HepG2 (cell line): ENCODE measurements at regions not wholly inside any gene's neighbourhood (a gene's known extent, or its start where the extent isn't known, plus 50 kb on each side); places are given as distances from the start of the nearest gene placed in this dataset.

Experiments used
- ATAC-seq: fragments of 200-7000 bp; cut with Tn5 transposase; 3 replicates; pipeline ENCODE4 v1.9.1; 2020; ENCODE audit warnings: mild to moderate bottlenecking, moderate library complexity
- BruUV-seq: library from RNA; stranded (reverse); fragments of 400-500 nt; replicated peaks from 2 replicates; lab custom pipeline; 2021; lab: Mats Ljungman, UMichigan
- CTCF ChIA-PET: fragments of 300-600 bp; formaldehyde crosslinking; extraction: SDS; loops from one replicate; lab custom pipeline; 2021; ENCODE audit warnings: low total read pairs, inconsistent platforms, low intra/inter-chr PET ratio; lab: Yijun Ruan, JAX
- POLR2A ChIA-PET: fragments of 350-600 bp; sonication (Branson Sonifier 250); formaldehyde crosslinking; loops from one replicate; lab custom pipeline; 2020; ENCODE audit warnings: antibody characterized with exemption, inconsistent platforms; lab: Yijun Ruan, JAX
- DNase-seq: peaks from one replicate; pipeline ENCODE4 v3.0.0-alpha.2; 2015; ENCODE audit warnings: low spot score
- FAIRE-seq: peaks from 3 replicates; lab custom pipeline; 2011; peaks lifted over from hg19 to GRCh38; lab: Jason Lieb, UNC
- H2AFZ ChIP-seq: one replicate; pipeline ENCODE4 v1.6.1; 2011; ENCODE audit warnings: low read length, inconsistent platforms
- H3K27ac ChIP-seq: fragments of 300-600 bp; 3 replicates; pipeline ENCODE4 v1.8.0; 2011; ENCODE audit warnings: mixed run types, mild to moderate bottlenecking, mixed read lengths, low read length, inconsistent platforms; ENCODE audit not compliant: insufficient read depth; ENCODE audit errors: extremely low read length
- H3K27me3 ChIP-seq, 2 experiments: fragments of 200-600 bp in 1 of 2; 2 replicates in 1 of 2; 3 replicates in 1 of 2; pipeline versions ENCODE4 v1.6.0 to v1.8.0; 2011; ENCODE audit warnings: low read length in 2 of 2, mild to moderate bottlenecking in 2 of 2, moderate library complexity in 2 of 2, inconsistent platforms in 1 of 2; ENCODE audit not compliant: insufficient read depth in 2 of 2, control insufficient read depth in 1 of 2
- H3K36me3 ChIP-seq, 2 experiments: fragments of 200-600 bp in 1 of 2; replicated peaks in 1 of 2; 2 replicates in 1 of 2; 3 replicates in 1 of 2; pipeline versions ENCODE4 v1.5.1 to v1.8.0; 2011; ENCODE audit warnings: low read length in 2 of 2, inconsistent platforms in 1 of 2; ENCODE audit not compliant: insufficient read depth in 2 of 2, control insufficient read depth in 1 of 2
- H3K4me1 ChIP-seq: 2 replicates; pipeline ENCODE4 v1.5.1; 2012; ENCODE audit warnings: low read length, inconsistent platforms; ENCODE audit not compliant: insufficient read depth
- H3K4me2 ChIP-seq: 2 replicates; pipeline ENCODE4 v1.6.0; 2011; ENCODE audit warnings: low read depth, low read length, inconsistent platforms
- H3K4me3 ChIP-seq, 3 experiments: fragments of 200-600 bp in 1 of 3; sonication (generic), shearing (Covaris generic) in 1 of 3; replicated peaks in 1 of 3; 2 replicates each; pipeline ENCODE4 v1.5.1; 2011 to 2016; ENCODE audit warnings: low read length in 3 of 3, inconsistent platforms in 2 of 3, low read depth in 2 of 3, mild to moderate bottlenecking in 2 of 3, control low read depth in 1 of 3, mixed read lengths in 1 of 3; ENCODE audit not compliant: insufficient read depth in 1 of 3
- H3K79me2 ChIP-seq: one replicate; pipeline ENCODE4 v1.6.1; 2011; ENCODE audit warnings: low read length, inconsistent platforms; ENCODE audit not compliant: insufficient read depth
- H3K9ac ChIP-seq: 2 replicates; pipeline ENCODE4 v1.6.0; 2011; ENCODE audit warnings: mild to moderate bottlenecking, low read depth, low read length, inconsistent platforms; ENCODE audit not compliant: insufficient read depth
- H3K9me3 ChIP-seq: 2 replicates; pipeline ENCODE4 v1.5.1; 2012; ENCODE audit warnings: mild to moderate bottlenecking, low read length
- H4K20me1 ChIP-seq: 2 replicates; pipeline ENCODE4 v1.6.0; 2011; ENCODE audit warnings: inconsistent platforms, mild to moderate bottlenecking, low read length, moderate library complexity; ENCODE audit not compliant: insufficient read depth
- AHR ChIP-seq: IDR thresholded peaks from 2 replicates; pipeline ENCODE4 v1.6.1; 2018; ENCODE audit warnings: missing genetic modification reagents, missing compliant biosample characterization
- ATF2 ChIP-seq: sonication (generic); formaldehyde crosslinking; IDR thresholded peaks from 2 replicates; pipeline ENCODE4 v1.4.0; 2020; ENCODE audit warnings: missing genetic modification reagents
- GMEB1 ChIP-seq: sonication (generic); formaldehyde crosslinking; IDR thresholded peaks from 2 replicates; pipeline ENCODE4 v1.5.1; 2020; ENCODE audit warnings: missing genetic modification reagents, mild to moderate bottlenecking, borderline replicate concordance
- GPN1 ChIP-seq: sonication (generic); formaldehyde crosslinking; IDR thresholded peaks from 2 replicates; pipeline ENCODE4 v1.5.1; 2020; ENCODE audit warnings: missing genetic modification reagents, borderline replicate concordance
- MAFK ChIP-seq, 2 experiments: IDR thresholded peaks in 1 of 2; conservative IDR thresholded peaks in 1 of 2; 2 replicates each; pipeline ENCODE4 v1.6.1; 2011; ENCODE audit warnings: improper control_type of control experiment in 2 of 2, low read length in 2 of 2
- NCOA5 ChIP-seq: sonication (generic); formaldehyde crosslinking; IDR thresholded peaks from 2 replicates; pipeline ENCODE4 v1.4.0; 2020; ENCODE audit warnings: missing genetic modification reagents
- NFATC3 ChIP-seq: sonication (generic); formaldehyde crosslinking; IDR thresholded peaks from 2 replicates; pipeline ENCODE4 v1.5.1; 2020; ENCODE audit warnings: mild to moderate bottlenecking, missing genetic modification reagents
- NFYC ChIP-seq: IDR thresholded peaks from 2 replicates; pipeline ENCODE4 v1.6.1; 2016; ENCODE audit warnings: missing genetic modification reagents, missing compliant biosample characterization
- POLR2AphosphoS5 ChIP-seq: IDR thresholded peaks from 2 replicates; pipeline ENCODE4 v1.6.1; 2012; ENCODE audit warnings: low read depth, low read length
- PPARG ChIP-seq: conservative IDR thresholded peaks from 2 replicates; pipeline ENCODE4 v1.6.1; 2016; ENCODE audit warnings: missing biosample characterization, missing genetic modification reagents
- SAFB2 ChIP-seq: sonication (generic); formaldehyde crosslinking; IDR thresholded peaks from 2 replicates; pipeline ENCODE4 v1.5.1; 2020; ENCODE audit warnings: missing genetic modification reagents, low read depth, mild to moderate bottlenecking, borderline replicate concordance
- SALL2 ChIP-seq: sonication (generic); formaldehyde crosslinking; IDR thresholded peaks from 2 replicates; pipeline ENCODE4 v1.8.1; 2023; ENCODE audit warnings: mild to moderate bottlenecking, missing genetic modification reagents, inconsistent platforms
- SRSF9 ChIP-seq: fragments of 200-400 bp; formaldehyde crosslinking; IDR thresholded peaks from 2 replicates; pipeline ENCODE4 v1.6.1; 2018; ENCODE audit warnings: borderline replicate concordance, mild to moderate bottlenecking, low read depth, low read length; ENCODE audit not compliant: insufficient read depth, poor library complexity, severe bottlenecking
- ZFP41 ChIP-seq: sonication (generic); formaldehyde crosslinking; IDR thresholded peaks from 2 replicates; pipeline ENCODE4 v1.4.0; 2020; ENCODE audit warnings: mild to moderate bottlenecking, missing genetic modification reagents, borderline replicate concordance
- ZNF446 ChIP-seq: sonication (generic); formaldehyde crosslinking; IDR thresholded peaks from 2 replicates; pipeline ENCODE4 v1.5.0; 2020; ENCODE audit warnings: mild to moderate bottlenecking, missing genetic modification reagents
- WGBS: methylation state at CpG from one replicate; pipeline ENCODE4 v1.1.6; 2017; ENCODE audit warnings: low lambda C conversion rate; 5-methylcytosine and 5-hydroxymethylcytosine counted together
- in situ Hi-C: cut with HindIII; loops from 2 replicates; pipeline ENCODE4 v1.10.0; 2017; ENCODE audit warnings: low pct_unique_long_range_greater_than_20kb; ENCODE audit not compliant: extremely low pct_ligation_motif_present
- intact Hi-C: fragments of 100-400 bp; cut with micrococcal nuclease; formaldehyde crosslinking; loops from one replicate; pipeline ENCODE4 v1.10.0; 2022; ENCODE audit not compliant: unreplicated experiment
- TF ChIP-seq, protein P1 (sequence below): sonication (generic); formaldehyde crosslinking; conservative IDR thresholded peaks from 2 replicates; pipeline ENCODE4 v1.8.0; 2022; ENCODE audit warnings: low read depth, missing genetic modification reagents
- TF ChIP-seq, protein P2 (sequence below): sonication (generic); formaldehyde crosslinking; IDR thresholded peaks from 2 replicates; pipeline ENCODE4 v1.9.0; 2022; ENCODE audit warnings: missing genetic modification reagents, mild to moderate bottlenecking, borderline replicate concordance

DNA sequence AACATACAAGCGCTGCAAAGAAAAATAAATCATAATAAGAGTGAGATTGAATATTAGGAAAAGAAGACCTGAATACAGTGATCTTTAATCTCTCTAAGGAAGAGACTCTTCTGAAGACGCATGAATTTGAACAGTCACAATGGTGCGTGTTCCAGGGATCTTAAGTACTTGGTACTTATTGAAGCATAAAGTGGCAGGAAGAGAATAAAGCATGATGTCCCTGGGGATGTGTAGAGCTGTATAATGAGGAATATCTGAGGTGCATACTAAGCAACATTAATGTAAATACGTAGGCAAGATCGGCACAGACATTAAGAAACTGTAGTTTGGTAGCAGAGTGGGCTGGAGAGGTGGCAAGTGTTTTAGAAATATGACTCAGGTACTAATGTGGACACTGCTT, 246.2 kb upstream of the MCTP2 start:
- H3K9me3 ChIP-seq, result no peaks in the 10 kb centered on the region
- no TSS peak for BruUV-seq
- H3K4me1 ChIP-seq, result no peaks in the 10 kb centered on the region
- in situ Hi-C loops (no loop called here), intact Hi-C loops (no loop called here)
- FAIRE-seq (no peak), DNase-seq (no peak)
- WGBS, result 27% methylated on average over 5 of the region's 5 CpGs
- no peaks in the 10 kb centered on the region for H4K20me1 ChIP-seq
- POLR2A ChIA-PET, result no interaction called here
- no peak overlapping the region for H3K9ac ChIP-seq
- TF ChIP-seq ZNF446, result no peak
- TF ChIP-seq SRSF9, result no peak
- TF ChIP-seq, protein P1, sequence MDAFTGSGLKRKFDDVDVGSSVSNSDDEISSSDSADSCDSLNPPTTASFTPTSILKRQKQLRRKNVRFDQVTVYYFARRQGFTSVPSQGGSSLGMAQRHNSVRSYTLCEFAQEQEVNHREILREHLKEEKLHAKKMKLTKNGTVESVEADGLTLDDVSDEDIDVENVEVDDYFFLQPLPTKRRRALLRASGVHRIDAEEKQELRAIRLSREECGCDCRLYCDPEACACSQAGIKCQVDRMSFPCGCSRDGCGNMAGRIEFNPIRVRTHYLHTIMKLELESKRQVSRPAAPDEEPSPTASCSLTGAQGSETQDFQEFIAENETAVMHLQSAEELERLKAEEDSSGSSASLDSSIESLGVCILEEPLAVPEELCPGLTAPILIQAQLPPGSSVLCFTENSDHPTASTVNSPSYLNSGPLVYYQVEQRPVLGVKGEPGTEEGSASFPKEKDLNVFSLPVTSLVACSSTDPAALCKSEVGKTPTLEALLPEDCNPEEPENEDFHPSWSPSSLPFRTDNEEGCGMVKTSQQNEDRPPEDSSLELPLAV (CRISPR knock-in tag), result no peak
- no peak for TF ChIP-seq SAFB2 (CRISPR knock-in tag)
- TF ChIP-seq NCOA5 (CRISPR knock-in tag), result no peak
- TF ChIP-seq MAFK (conservative IDR thresholded peaks at IDR 0.05 in 1 of 2, IDR thresholded peaks at IDR 0.05 in 1 of 2; ENCODE audit: low read length in 2 of 2), result no peak
- no peak for TF ChIP-seq POLR2AphosphoS5
- TF ChIP-seq NFYC, result no peak
- no peak for TF ChIP-seq GMEB1 (CRISPR knock-in tag)
- TF ChIP-seq ZFP41 (CRISPR knock-in tag), result no peak
- no peak for TF ChIP-seq ATF2
- TF ChIP-seq GPN1 (CRISPR knock-in tag), result no peak
- no peak for TF ChIP-seq NFATC3 (CRISPR knock-in tag)
- TF ChIP-seq, protein P2, sequence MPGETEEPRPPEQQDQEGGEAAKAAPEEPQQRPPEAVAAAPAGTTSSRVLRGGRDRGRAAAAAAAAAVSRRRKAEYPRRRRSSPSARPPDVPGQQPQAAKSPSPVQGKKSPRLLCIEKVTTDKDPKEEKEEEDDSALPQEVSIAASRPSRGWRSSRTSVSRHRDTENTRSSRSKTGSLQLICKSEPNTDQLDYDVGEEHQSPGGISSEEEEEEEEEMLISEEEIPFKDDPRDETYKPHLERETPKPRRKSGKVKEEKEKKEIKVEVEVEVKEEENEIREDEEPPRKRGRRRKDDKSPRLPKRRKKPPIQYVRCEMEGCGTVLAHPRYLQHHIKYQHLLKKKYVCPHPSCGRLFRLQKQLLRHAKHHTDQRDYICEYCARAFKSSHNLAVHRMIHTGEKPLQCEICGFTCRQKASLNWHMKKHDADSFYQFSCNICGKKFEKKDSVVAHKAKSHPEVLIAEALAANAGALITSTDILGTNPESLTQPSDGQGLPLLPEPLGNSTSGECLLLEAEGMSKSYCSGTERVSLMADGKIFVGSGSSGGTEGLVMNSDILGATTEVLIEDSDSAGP, result no peak
- no peak for TF ChIP-seq PPARG (CRISPR knock-in tag)
- TF ChIP-seq AHR, result no peak
- no peak for TF ChIP-seq SALL2 (CRISPR knock-in tag)
- TF ChIP-seq, all 625 proteins: peak for 0
- Histone ChIP-seq H3K27me3 (no peaks in the 10 kb centered on the region), H3K4me3 (no peak overlapping the region), H2AFZ (no peak overlapping the region), H3K36me3 (no peaks in the 10 kb centered on the region), H3K4me2 (no peak overlapping the region), H3K79me2 (no peaks in the 10 kb centered on the region), H3K27ac (no peak overlapping the region)
- ATAC-seq, result no peak
- CTCF ChIA-PET, result no interaction called here
